ENCODE measurements at regions not wholly inside any gene's neighbourhood (a gene's known extent, or its start where the extent isn't known, plus 50 kb on each side); places are given as distances from the start of the nearest gene placed in this dataset.
A peak's percentile ranks its signal among the peaks of the same experiment; 100 is the strongest.

DNA sequence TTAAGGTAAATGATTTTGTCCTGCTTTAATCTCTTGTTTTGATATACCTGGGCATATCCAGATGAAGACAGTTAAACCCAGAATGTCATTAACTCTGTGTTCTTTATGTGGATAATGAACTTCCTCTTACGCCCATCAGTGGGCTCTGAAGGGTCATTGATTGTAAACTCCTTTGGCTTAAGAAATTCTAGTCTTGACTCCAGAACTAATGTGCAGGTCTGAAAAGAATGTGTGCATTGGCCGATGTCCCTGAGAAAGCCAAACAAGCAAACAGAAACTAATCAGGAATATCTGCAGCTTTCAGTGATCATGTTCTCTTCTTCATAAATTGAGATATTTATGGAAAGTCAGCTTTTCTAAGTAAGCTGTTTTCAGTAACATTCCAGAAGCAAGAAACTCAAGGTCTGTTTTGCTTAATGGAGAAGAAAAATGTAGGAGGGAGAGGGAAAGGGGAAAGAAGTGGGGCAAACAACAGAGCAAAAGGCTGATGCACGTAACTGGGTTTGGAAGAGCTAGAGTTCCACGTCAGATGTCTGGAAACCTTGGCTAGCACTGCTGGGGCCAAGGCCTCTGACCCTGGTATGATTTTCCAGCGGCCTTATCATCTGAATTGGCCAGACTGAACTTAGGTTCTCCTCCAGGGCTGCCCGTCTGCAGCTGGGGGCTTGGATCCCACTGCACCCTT is 61.3 kb upstream of the FHL2 start (continued):
- TF ChIP-seq, protein P1, sequence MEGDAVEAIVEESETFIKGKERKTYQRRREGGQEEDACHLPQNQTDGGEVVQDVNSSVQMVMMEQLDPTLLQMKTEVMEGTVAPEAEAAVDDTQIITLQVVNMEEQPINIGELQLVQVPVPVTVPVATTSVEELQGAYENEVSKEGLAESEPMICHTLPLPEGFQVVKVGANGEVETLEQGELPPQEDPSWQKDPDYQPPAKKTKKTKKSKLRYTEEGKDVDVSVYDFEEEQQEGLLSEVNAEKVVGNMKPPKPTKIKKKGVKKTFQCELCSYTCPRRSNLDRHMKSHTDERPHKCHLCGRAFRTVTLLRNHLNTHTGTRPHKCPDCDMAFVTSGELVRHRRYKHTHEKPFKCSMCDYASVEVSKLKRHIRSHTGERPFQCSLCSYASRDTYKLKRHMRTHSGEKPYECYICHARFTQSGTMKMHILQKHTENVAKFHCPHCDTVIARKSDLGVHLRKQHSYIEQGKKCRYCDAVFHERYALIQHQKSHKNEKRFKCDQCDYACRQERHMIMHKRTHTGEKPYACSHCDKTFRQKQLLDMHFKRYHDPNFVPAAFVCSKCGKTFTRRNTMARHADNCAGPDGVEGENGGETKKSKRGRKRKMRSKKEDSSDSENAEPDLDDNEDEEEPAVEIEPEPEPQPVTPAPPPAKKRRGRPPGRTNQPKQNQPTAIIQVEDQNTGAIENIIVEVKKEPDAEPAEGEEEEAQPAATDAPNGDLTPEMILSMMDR (IDR thresholded peaks at IDR 0.05) = no peak
- TF ChIP-seq ZNF532 (CRISPR knock-in tag; IDR thresholded peaks at IDR 0.05; ENCODE audit: borderline replicate concordance) = no peak
- TF ChIP-seq, protein P2, sequence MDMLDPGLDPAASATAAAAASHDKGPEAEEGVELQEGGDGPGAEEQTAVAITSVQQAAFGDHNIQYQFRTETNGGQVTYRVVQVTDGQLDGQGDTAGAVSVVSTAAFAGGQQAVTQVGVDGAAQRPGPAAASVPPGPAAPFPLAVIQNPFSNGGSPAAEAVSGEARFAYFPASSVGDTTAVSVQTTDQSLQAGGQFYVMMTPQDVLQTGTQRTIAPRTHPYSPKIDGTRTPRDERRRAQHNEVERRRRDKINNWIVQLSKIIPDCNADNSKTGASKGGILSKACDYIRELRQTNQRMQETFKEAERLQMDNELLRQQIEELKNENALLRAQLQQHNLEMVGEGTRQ (CRISPR knock-in tag; IDR thresholded peaks at IDR 0.05) = no peak

DNA sequence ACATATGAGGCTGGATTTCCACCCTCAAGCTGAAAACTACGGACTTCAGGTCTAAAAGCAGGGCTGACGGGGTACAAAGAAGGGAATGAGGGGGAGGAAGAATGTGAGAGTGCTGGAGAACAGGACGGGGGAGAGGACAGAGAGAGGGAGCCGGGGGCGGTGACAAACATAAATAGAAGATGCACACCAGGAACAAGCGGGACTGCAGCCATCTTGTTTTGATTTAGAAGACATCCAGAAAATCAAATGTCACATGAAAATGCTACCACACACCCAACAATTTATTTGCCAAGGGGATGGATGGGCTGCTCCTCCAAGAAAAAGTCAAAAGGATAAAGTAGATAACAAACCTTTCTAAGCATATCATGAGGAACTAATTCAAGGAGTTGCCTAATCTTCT is 59.2 kb upstream of the FHL2 start:
- peaks cover 4% of the 10 kb centered on the region for H3K9me3 Mint-ChIP-seq
- no peak overlapping the region for H3K27ac Mint-ChIP-seq
- DNase-seq (ENCODE audit: low spot score) = no peak
- no peak overlapping the region for H3K4me3 Mint-ChIP-seq
- no peak for TF ChIP-seq NR3C1 (CRISPR knock-in tag; conservative IDR thresholded peaks at IDR 0.05; ENCODE audit: low read depth)
- no peak for TF ChIP-seq ZNF138 (CRISPR knock-in tag; conservative IDR thresholded peaks at IDR 0.05)
- no peaks in the 10 kb centered on the region; the same call in 1 of the 2 replicates for H3K4me1 Mint-ChIP-seq
- no peak for ATAC-seq
- H3K27me3 Mint-ChIP-seq (ENCODE audit: low read depth) = peaks cover 5% of the 10 kb centered on the region; the same call in 1 of the 2 replicates
- POLR2A ChIA-PET = no interaction called here
- CTCF ChIA-PET = no interaction called here
- H3K36me3 Mint-ChIP-seq = no peaks in the 10 kb centered on the region

DNA sequence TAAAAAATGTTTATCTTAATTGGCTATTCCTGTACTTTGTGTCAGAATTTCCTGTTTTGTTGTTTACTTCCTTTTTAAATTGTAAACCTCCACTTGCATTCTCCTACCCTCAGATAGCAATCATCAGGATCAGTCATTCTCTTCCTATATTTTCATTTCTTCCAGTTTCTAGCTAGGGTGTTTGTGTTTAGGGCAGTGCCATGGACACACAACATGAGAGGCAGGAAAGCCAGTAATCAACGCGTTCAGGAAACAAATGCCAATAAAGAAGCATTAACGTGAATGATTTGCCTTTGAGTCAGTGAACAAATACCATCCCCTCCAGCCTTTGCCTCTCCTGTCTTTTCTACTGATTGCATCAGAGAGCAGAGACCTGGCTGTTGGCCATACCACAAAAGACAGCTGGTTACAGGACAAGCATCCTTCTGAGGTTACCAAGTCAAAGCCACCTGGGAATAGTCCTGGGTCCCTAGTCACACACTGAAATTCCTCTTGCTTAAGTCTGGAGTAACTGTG is 56.7 kb upstream of the FHL2 start:
- POLR2A ChIA-PET = interaction anchor here (0.5 to 0.7 kb wide), 2 partner anchors 53 to 57 kb away, joined by 3 read pairs; partner anchors contain the start of gene FHL2
- H3K9me3 Mint-ChIP-seq = peaks cover 4% of the 10 kb centered on the region
- TF ChIP-seq GABPB1 (CRISPR knock-in tag; IDR thresholded peaks at IDR 0.05) = peak; percentile 97
- no peak for TF ChIP-seq ZNF232 (CRISPR knock-in tag; IDR thresholded peaks at IDR 0.05)
- TF ChIP-seq, protein P3, sequence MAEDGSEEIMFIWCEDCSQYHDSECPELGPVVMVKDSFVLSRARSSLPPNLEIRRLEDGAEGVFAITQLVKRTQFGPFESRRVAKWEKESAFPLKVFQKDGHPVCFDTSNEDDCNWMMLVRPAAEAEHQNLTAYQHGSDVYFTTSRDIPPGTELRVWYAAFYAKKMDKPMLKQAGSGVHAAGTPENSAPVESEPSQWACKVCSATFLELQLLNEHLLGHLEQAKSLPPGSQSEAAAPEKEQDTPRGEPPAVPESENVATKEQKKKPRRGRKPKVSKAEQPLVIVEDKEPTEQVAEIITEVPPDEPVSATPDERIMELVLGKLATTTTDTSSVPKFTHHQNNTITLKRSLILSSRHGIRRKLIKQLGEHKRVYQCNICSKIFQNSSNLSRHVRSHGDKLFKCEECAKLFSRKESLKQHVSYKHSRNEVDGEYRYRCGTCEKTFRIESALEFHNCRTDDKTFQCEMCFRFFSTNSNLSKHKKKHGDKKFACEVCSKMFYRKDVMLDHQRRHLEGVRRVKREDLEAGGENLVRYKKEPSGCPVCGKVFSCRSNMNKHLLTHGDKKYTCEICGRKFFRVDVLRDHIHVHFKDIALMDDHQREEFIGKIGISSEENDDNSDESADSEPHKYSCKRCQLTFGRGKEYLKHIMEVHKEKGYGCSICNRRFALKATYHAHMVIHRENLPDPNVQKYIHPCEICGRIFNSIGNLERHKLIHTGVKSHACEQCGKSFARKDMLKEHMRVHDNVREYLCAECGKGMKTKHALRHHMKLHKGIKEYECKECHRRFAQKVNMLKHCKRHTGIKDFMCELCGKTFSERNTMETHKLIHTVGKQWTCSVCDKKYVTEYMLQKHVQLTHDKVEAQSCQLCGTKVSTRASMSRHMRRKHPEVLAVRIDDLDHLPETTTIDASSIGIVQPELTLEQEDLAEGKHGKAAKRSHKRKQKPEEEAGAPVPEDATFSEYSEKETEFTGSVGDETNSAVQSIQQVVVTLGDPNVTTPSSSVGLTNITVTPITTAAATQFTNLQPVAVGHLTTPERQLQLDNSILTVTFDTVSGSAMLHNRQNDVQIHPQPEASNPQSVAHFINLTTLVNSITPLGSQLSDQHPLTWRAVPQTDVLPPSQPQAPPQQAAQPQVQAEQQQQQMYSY (CRISPR knock-in tag; IDR thresholded peaks at IDR 0.05) = no peak
- TF ChIP-seq ZNF121 (CRISPR knock-in tag; IDR thresholded peaks at IDR 0.05) = no peak
- TF ChIP-seq, protein P4, sequence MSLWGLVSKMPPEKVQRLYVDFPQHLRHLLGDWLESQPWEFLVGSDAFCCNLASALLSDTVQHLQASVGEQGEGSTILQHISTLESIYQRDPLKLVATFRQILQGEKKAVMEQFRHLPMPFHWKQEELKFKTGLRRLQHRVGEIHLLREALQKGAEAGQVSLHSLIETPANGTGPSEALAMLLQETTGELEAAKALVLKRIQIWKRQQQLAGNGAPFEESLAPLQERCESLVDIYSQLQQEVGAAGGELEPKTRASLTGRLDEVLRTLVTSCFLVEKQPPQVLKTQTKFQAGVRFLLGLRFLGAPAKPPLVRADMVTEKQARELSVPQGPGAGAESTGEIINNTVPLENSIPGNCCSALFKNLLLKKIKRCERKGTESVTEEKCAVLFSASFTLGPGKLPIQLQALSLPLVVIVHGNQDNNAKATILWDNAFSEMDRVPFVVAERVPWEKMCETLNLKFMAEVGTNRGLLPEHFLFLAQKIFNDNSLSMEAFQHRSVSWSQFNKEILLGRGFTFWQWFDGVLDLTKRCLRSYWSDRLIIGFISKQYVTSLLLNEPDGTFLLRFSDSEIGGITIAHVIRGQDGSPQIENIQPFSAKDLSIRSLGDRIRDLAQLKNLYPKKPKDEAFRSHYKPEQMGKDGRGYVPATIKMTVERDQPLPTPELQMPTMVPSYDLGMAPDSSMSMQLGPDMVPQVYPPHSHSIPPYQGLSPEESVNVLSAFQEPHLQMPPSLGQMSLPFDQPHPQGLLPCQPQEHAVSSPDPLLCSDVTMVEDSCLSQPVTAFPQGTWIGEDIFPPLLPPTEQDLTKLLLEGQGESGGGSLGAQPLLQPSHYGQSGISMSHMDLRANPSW (CRISPR knock-in tag; conservative IDR thresholded peaks at IDR 0.05; ENCODE audit: low read depth) = no peak
- TF ChIP-seq, protein P5, sequence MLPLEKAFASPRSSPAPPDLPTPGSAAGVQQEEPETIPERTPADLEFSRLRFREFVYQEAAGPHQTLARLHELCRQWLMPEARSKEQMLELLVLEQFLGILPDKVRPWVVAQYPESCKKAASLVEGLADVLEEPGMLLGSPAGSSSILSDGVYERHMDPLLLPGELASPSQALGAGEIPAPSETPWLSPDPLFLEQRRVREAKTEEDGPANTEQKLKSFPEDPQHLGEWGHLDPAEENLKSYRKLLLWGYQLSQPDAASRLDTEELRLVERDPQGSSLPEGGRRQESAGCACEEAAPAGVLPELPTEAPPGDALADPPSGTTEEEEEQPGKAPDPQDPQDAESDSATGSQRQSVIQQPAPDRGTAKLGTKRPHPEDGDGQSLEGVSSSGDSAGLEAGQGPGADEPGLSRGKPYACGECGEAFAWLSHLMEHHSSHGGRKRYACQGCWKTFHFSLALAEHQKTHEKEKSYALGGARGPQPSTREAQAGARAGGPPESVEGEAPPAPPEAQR (CRISPR knock-in tag; IDR thresholded peaks at IDR 0.05) = no peak

More for the DNA sequence above, 56.7 kb upstream of the FHL2 start:
- Mint-ChIP-seq H3K36me3 (no peaks in the 10 kb centered on the region), H3K4me1 (no peaks in the 10 kb centered on the region; the same call in 1 of the 2 replicates), H3K27ac (no peak overlapping the region), H3K27me3 (ENCODE audit: low read depth) (peaks cover 5% of the 10 kb centered on the region; the same call in 1 of the 2 replicates), H3K4me3 (no peak overlapping the region)
- ATAC-seq (no peak), DNase-seq (ENCODE audit: low spot score) (no peak)
- CTCF ChIA-PET = interaction anchor here (1.1 kb wide), 1 partner anchor 52 kb away, joined by 4 read pairs; no protein-coding TSS in a partner anchor

Measured in WTC11 (cell line).